ENCODE measurements at regions not wholly inside any gene's neighbourhood (a gene's known extent, or its start where the extent isn't known, plus 50 kb on each side); places are given as distances from the start of the nearest gene placed in this dataset.

DNA sequence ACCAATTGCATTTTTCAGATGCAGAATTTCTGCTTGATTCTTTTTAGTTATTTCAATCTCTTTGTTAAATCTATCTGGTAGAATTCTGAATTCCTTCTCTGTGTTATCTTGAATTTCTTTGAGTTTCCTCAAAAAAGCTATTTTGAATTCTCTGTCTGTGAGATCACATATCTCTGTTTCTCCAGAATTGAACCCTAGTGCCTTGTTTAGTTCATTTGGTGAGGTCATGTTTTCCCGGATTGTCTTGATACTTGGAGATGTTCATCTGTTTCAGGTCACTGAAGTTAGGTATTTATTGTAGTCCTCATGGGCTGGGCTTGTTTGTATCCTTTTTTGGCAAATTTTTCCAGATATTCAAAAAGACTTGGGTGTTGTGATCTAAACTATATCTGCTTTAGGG lies 202.9 kb upstream of the SERP2 start:
- no peak overlapping the region for H3K4me3 Mint-ChIP-seq
- H3K36me3 Mint-ChIP-seq (ENCODE audit: insufficient read depth in 2 of 2): no peaks in the 10 kb centered on the region
- ATAC-seq (replicated peaks in 1 of 2) (no peak), DNase-seq (no peak)
- H3K9me3 Mint-ChIP-seq: no peaks in the 10 kb centered on the region
- H3K27me3 Mint-ChIP-seq (ENCODE audit: low read depth): no peaks in the 10 kb centered on the region
- no peak overlapping the region for H3K27ac Mint-ChIP-seq
- H3K4me1 Mint-ChIP-seq (ENCODE audit: low read depth): no peaks in the 10 kb centered on the region

DNA sequence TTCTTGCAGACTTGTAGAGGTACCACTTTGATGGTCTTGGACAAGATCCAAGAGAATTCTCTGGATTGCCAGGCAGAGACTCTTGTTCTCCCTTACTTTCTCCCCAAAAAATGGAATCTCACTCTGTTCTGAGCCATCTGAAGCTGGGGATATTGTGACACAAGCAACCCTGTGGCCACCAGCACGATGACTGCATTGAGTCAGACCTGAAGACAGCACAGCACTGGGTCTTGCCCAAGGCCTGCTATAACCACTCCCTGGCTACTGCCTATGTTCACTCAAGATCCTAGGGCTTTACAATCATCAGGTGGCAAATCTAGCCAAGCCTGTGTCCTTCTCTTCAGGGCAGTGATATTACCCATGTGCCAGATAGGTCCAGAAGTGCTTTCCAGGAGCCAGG lies 202.5 kb upstream of the SERP2 start:
- no peaks in the 10 kb centered on the region for H3K9me3 Mint-ChIP-seq
- peaks cover 3% of the 10 kb centered on the region for H3K27me3 Mint-ChIP-seq (ENCODE audit: low read depth)
- no peak for ATAC-seq (replicated peaks in 1 of 2)

DNA sequence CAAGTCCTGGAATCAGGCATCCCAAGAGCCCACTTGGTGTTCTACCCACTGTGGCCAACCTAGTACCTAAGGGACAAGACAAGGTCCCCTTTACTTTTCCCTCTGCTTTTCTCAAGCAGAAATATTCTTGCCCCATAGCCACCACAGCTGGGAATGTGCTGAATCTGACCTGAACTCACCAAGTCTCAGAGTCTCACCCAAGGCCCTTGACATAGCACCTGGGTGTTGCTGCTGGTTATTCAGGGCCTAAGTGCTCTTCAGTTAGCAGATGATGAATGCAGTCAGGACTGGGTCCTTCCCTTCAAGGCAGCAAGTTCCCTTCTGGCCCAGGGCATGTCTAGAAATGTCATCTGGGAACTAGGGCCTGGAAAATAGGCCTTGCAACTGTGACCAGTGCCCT lies 201.8 kb upstream of the SERP2 start:
- H3K4me3 Mint-ChIP-seq: no peak overlapping the region
- no peak overlapping the region for H3K27ac Mint-ChIP-seq
- no peaks in the 10 kb centered on the region for H3K9me3 Mint-ChIP-seq
- peaks cover 5% of the 10 kb centered on the region for H3K27me3 Mint-ChIP-seq (ENCODE audit: low read depth)
- H3K36me3 Mint-ChIP-seq (ENCODE audit: insufficient read depth in 2 of 2): no peaks in the 10 kb centered on the region
- no peaks in the 10 kb centered on the region for H3K4me1 Mint-ChIP-seq (ENCODE audit: low read depth)
- no peak for DNase-seq
- ATAC-seq (replicated peaks in 1 of 2): no peak

More for the DNA sequence above, 202.5 kb upstream of the SERP2 start:
- no peak overlapping the region for H3K27ac Mint-ChIP-seq
- no peaks in the 10 kb centered on the region for H3K4me1 Mint-ChIP-seq (ENCODE audit: low read depth)
- no peak for DNase-seq
- no peak overlapping the region for H3K4me3 Mint-ChIP-seq
- no peaks in the 10 kb centered on the region for H3K36me3 Mint-ChIP-seq (ENCODE audit: insufficient read depth in 2 of 2)

DNA sequence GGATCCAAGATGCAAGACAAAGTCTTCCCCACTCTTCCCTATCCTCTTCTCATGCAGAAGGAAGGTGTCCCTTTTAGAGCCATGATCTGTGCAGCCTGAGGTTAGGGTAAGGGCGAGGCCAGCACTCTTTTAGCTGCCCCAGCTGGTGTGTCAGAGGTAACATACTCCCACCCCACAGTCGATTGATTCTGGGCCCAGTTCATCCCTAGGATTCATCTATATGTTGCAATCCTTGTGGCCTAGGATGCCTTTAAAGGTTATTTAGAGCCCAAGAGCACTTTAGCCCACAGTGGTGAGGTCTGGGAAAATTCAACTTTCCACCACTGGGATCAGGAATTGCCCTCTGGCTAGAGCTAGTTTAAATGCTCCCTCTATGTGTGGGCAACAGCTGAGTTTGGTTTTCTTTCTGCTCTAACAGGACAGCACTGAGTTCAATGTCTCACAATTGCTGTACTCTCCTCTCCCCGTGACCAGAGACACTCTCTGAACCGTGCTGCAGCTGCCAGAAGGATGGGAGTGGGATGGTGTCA lies 201.3 kb upstream of the SERP2 start:
- H3K27ac Mint-ChIP-seq: no peak overlapping the region
- H3K36me3 Mint-ChIP-seq (ENCODE audit: insufficient read depth in 2 of 2): no peaks in the 10 kb centered on the region
- no peaks in the 10 kb centered on the region for H3K4me1 Mint-ChIP-seq (ENCODE audit: low read depth)
- DNase-seq (no peak), ATAC-seq (replicated peaks in 1 of 2) (no peak)
- H3K9me3 Mint-ChIP-seq: no peaks in the 10 kb centered on the region
- no peak overlapping the region for H3K4me3 Mint-ChIP-seq
- peaks cover 5% of the 10 kb centered on the region for H3K27me3 Mint-ChIP-seq (ENCODE audit: low read depth)

GRCh38 chr13:44174769-44175425 lies 198.7 kb upstream of the SERP2 start:
- Mint-ChIP-seq H3K36me3 (ENCODE audit: insufficient read depth in 2 of 2) (no peaks in the 10 kb centered on the region), H3K4me3 (no peak overlapping the region), H3K9me3 (no peaks in the 10 kb centered on the region), H3K4me1 (ENCODE audit: low read depth) (no peaks in the 10 kb centered on the region), H3K27ac (peak overlapping the region; percentile 9), H3K27me3 (ENCODE audit: low read depth) (peaks cover 5% of the 10 kb centered on the region)
- DNase-seq (no peak), ATAC-seq (replicated peaks in 1 of 2) (no peak)

DNA sequence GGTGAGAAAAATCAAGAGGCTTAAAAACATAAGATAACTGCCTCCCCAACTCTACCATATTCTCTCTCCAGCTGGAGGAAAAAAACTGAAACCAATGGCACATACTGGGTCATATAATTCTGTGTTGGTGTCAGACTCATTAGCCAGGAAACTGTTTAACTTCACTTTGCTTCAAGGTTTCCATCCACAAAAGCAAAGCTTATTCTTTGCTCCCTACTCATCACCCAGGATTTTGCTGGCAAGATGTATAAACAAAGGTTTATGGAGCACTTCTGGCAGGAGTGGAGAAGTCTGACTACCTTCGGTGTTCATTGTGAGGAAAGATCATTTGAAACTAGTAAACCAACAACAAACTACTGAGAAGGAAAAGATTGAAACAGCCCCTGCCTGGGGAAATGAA lies 197.5 kb upstream of the SERP2 start:
- H3K36me3 Mint-ChIP-seq (ENCODE audit: insufficient read depth in 2 of 2): no peaks in the 10 kb centered on the region
- H3K4me1 Mint-ChIP-seq (ENCODE audit: low read depth): no peaks in the 10 kb centered on the region
- H3K9me3 Mint-ChIP-seq: no peaks in the 10 kb centered on the region
- H3K27ac Mint-ChIP-seq: no peak overlapping the region
- no peak for ATAC-seq (replicated peaks in 1 of 2)
- no peak overlapping the region for H3K4me3 Mint-ChIP-seq
- no peak for DNase-seq
- H3K27me3 Mint-ChIP-seq (ENCODE audit: low read depth): peaks cover 5% of the 10 kb centered on the region

- peaks cover 3% of the 10 kb centered on the region for H3K27me3 Mint-ChIP-seq (ENCODE audit: low read depth)
- no peak for ATAC-seq (replicated peaks in 1 of 2)
- H3K36me3 Mint-ChIP-seq (ENCODE audit: insufficient read depth in 2 of 2): no peaks in the 10 kb centered on the region
- DNase-seq: no peak
- no peak overlapping the region for H3K4me3 Mint-ChIP-seq
- no peaks in the 10 kb centered on the region for H3K9me3 Mint-ChIP-seq
- no peak overlapping the region for H3K27ac Mint-ChIP-seq
- no peaks in the 10 kb centered on the region for H3K4me1 Mint-ChIP-seq (ENCODE audit: low read depth)
These were observed 192.6 kb upstream of the SERP2 start for GRCh38 chr13:44180876-44181536.

GRCh38 chr13:44181931-44182330 lies 191.7 kb upstream of the SERP2 start:
- no peak for ATAC-seq (replicated peaks in 1 of 2)
- Mint-ChIP-seq H3K27ac (no peak overlapping the region), H3K9me3 (no peaks in the 10 kb centered on the region), H3K27me3 (ENCODE audit: low read depth) (no peaks in the 10 kb centered on the region), H3K36me3 (ENCODE audit: insufficient read depth in 2 of 2) (no peaks in the 10 kb centered on the region), H3K4me1 (ENCODE audit: low read depth) (no peaks in the 10 kb centered on the region), H3K4me3 (no peak overlapping the region)
- DNase-seq: no peak

GRCh38 chr13:44184740-44185139 lies 188.9 kb upstream of the SERP2 start:
- Mint-ChIP-seq H3K27me3 (ENCODE audit: low read depth) (peaks cover 13% of the 10 kb centered on the region), H3K36me3 (ENCODE audit: insufficient read depth in 2 of 2) (no peaks in the 10 kb centered on the region), H3K4me3 (no peak overlapping the region), H3K27ac (no peak overlapping the region), H3K4me1 (ENCODE audit: low read depth) (no peaks in the 10 kb centered on the region), H3K9me3 (no peaks in the 10 kb centered on the region)
- ATAC-seq (replicated peaks in 1 of 2): no peak
- no peak for DNase-seq

GRCh38 chr13:44188257-44188656 lies 185.4 kb upstream of the SERP2 start:
- no peak overlapping the region for H3K4me3 Mint-ChIP-seq
- H3K4me1 Mint-ChIP-seq (ENCODE audit: low read depth): peaks cover 16% of the 10 kb centered on the region
- no peak overlapping the region for H3K27ac Mint-ChIP-seq
- no peak for DNase-seq
- H3K27me3 Mint-ChIP-seq (ENCODE audit: low read depth): peaks cover 40% of the 10 kb centered on the region
- peak; percentile 27 to 53 for ATAC-seq (replicated peaks in 1 of 2)
- no peaks in the 10 kb centered on the region for H3K36me3 Mint-ChIP-seq (ENCODE audit: insufficient read depth in 2 of 2)
- peaks cover 0 to 2% of the 10 kb centered on the region in 2 donors for H3K9me3 Mint-ChIP-seq

- H3K27me3 Mint-ChIP-seq (ENCODE audit: low read depth): peaks cover 40% of the 10 kb centered on the region
- H3K27ac Mint-ChIP-seq: no peak overlapping the region
- H3K9me3 Mint-ChIP-seq: peaks cover 0 to 2% of the 10 kb centered on the region in 2 donors
These were observed 184.5 kb upstream of the SERP2 start for GRCh38 chr13:44189085-44189484.

GRCh38 chr13:44191103-44191502 lies 182.5 kb upstream of the SERP2 start:
- Mint-ChIP-seq H3K27me3 (ENCODE audit: low read depth) (peaks cover 44% of the 10 kb centered on the region), H3K4me3 (no peak overlapping the region), H3K9me3 (peaks cover 0 to 2% of the 10 kb centered on the region in 2 donors), H3K4me1 (ENCODE audit: low read depth) (peaks cover 32% of the 10 kb centered on the region), H3K27ac (no peak overlapping the region), H3K36me3 (ENCODE audit: insufficient read depth in 2 of 2) (no peaks in the 10 kb centered on the region)
- ATAC-seq (replicated peaks in 1 of 2) (no peak), DNase-seq (no peak)

More at GRCh38 chr13:44189085-44189484, 184.5 kb upstream of the SERP2 start:
- Mint-ChIP-seq H3K4me3 (no peak overlapping the region), H3K4me1 (ENCODE audit: low read depth) (peaks cover 16% of the 10 kb centered on the region), H3K36me3 (ENCODE audit: insufficient read depth in 2 of 2) (no peaks in the 10 kb centered on the region)
- DNase-seq (no peak), ATAC-seq (replicated peaks in 1 of 2) (no peak)

DNA sequence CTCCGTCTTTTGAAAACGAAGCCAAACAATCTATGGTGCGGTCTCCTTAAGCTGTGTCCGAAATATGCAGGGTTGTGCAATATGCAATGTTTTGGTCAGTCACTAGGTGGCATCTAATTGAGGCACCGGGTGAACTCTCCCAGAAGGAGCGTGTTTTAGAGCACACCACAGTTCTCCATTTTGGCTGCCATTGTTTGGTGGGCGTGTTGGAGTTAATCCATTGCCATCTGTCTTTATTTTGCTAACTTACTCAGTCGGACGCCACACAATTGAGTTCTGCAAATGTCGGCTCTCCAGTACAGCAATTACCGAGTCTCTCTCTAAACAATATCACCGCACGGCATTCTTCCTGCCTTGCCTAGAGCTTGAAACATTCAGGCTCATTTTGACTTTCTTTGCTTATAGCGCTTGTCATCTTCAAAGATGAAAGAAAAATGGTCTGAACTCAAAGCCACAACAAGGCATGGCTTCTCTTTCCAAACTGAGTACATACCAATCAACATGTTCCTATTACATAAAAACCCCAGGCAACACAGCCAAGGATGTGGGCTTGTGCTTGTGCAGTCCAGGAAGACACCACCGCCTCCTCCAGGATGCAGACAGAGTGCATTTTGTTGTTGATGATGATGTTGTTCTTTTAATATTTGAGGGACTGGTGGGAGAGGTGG lies 182.0 kb upstream of the SERP2 start:
- peaks cover 44% of the 10 kb centered on the region for H3K27me3 Mint-ChIP-seq (ENCODE audit: low read depth)
- no peaks in the 10 kb centered on the region for H3K36me3 Mint-ChIP-seq (ENCODE audit: insufficient read depth in 2 of 2)
- ATAC-seq (replicated peaks in 1 of 2): peak; percentile 32 to 40
- H3K4me1 Mint-ChIP-seq (ENCODE audit: low read depth): peaks cover 38% of the 10 kb centered on the region
- H3K9me3 Mint-ChIP-seq: peaks cover 0 to 2% of the 10 kb centered on the region in 2 donors
- peak overlapping the region; percentile 9 to 29 for H3K4me3 Mint-ChIP-seq
- DNase-seq: peak; percentile 30 to 34
- no peak overlapping the region for H3K27ac Mint-ChIP-seq
